HG03103 (cell line): ENCODE measurements at regions not wholly inside any gene's neighbourhood (a gene's known extent, or its start where the extent isn't known, plus 50 kb on each side); places are given as distances from the start of the nearest gene placed in this dataset.
"Not testable (repeated sequence)": the region's sequence is repeated elsewhere in the genome, so short reads cannot be mapped to it uniquely, and the experiment has no call there.

Experiments used
- ATAC-seq: cut with Tn5 transposase; IDR thresholded peaks from one replicate; pipeline ENCODE4 v1.9.1; 2021; ENCODE audit warnings: low read depth; ENCODE audit not compliant: unreplicated experiment

- ATAC-seq = no peak
Measured at GRCh38 chr4:189124149-189124758, 816.4 kb upstream of the FRG1 start.

- ATAC-seq = no peak
Measured at GRCh38 chr4:189124791-189125190, 815.9 kb upstream of the FRG1 start.

- no peak for ATAC-seq
Measured at GRCh38 chr4:189126040-189126439, 814.6 kb upstream of the FRG1 start.

GRCh38 chr4:189128341-189128740, 812.3 kb upstream of the FRG1 start:
- ATAC-seq = no peak

- ATAC-seq = no peak
Measured at GRCh38 chr4:189129044-189129694, 811.5 kb upstream of the FRG1 start.

- no peak for ATAC-seq
Measured at GRCh38 chr4:189131118-189131517, 809.6 kb upstream of the FRG1 start.

GRCh38 chr4:189136462-189136861, 804.2 kb upstream of the FRG1 start:
- no peak for ATAC-seq

- ATAC-seq = no peak
Measured at GRCh38 chr4:189143263-189143952, 797.3 kb upstream of the FRG1 start.

- no peak for ATAC-seq
Measured at GRCh38 chr4:189147005-189147929, 793.4 kb upstream of the FRG1 start.

- ATAC-seq = not testable (repeated sequence)
Measured at GRCh38 chr4:189155083-189155482, 785.6 kb upstream of the FRG1 start.

GRCh38 chr4:189162073-189162789, 778.4 kb upstream of the FRG1 start:
- no peak for ATAC-seq

- no peak for ATAC-seq
Measured at GRCh38 chr4:189162888-189163287, 777.8 kb upstream of the FRG1 start.

- no peak for ATAC-seq
Measured at GRCh38 chr4:189176002-189176401, 764.7 kb upstream of the FRG1 start.

- ATAC-seq = no peak
Measured at GRCh38 chr4:189177130-189177529, 763.5 kb upstream of the FRG1 start.

GRCh38 chr4:189178125-189178746, 762.4 kb upstream of the FRG1 start:
- ATAC-seq = no peak

- ATAC-seq = no peak
Measured at GRCh38 chr4:189185810-189186432, 754.8 kb upstream of the FRG1 start.

- ATAC-seq = no peak
Measured at GRCh38 chr4:189187531-189188052, 753.1 kb upstream of the FRG1 start.

GRCh38 chr4:189198624-189199023, 742.0 kb upstream of the FRG1 start:
- no peak for ATAC-seq

GRCh38 chr4:189200353-189200752, 740.3 kb upstream of the FRG1 start:
- ATAC-seq = no peak
